ENCODE measurements at regions not wholly inside any gene's neighbourhood (a gene's known extent, or its start where the extent isn't known, plus 50 kb on each side); places are given as distances from the start of the nearest gene placed in this dataset.
A peak's percentile ranks its signal among the peaks of the same experiment; 100 is the strongest.

GRCh38 chr5:103454770-103455169 is 107.8 kb downstream of the NUDT12 start:
- Histone ChIP-seq H3K4me3 (ENCODE audit: insufficient read depth, low read depth, low read length) (no peak overlapping the region), H3K27me3 (ENCODE audit: insufficient read depth, low read length) (no peaks in the 10 kb centered on the region), H3K4me1 (ENCODE audit: insufficient read depth, low read length) (peaks cover 29% of the 10 kb centered on the region), H3K9me3 (ENCODE audit: insufficient read depth, low read depth, low read length) (no peaks in the 10 kb centered on the region), H3K9ac (ENCODE audit: low read length) (no peak overlapping the region), H3K79me2 (ENCODE audit: insufficient read depth, low read length) (no peaks in the 10 kb centered on the region), H3K4me2 (ENCODE audit: low read length) (no peak overlapping the region), H4K20me1 (ENCODE audit: insufficient read depth, low read length) (no peaks in the 10 kb centered on the region), H2AFZ (ENCODE audit: low read depth, low read length) (no peak overlapping the region), H3K27ac (ENCODE audit: low read depth, low read length) (no peak overlapping the region), H3K36me3 (ENCODE audit: insufficient read depth, low read length) (no peaks in the 10 kb centered on the region)
- DNase-seq (ENCODE audit: low read depth) (no peak), FAIRE-seq (peak; percentile 13)
- Mint-ChIP-seq H3K36me3 (ENCODE audit: low read depth, unreplicated experiment) (no peaks in the 10 kb centered on the region), H3K27ac (ENCODE audit: unreplicated experiment) (no peak overlapping the region), H3K9me3 (ENCODE audit: unreplicated experiment) (no peaks in the 10 kb centered on the region), H3K4me1 (ENCODE audit: low read depth, unreplicated experiment) (peaks cover 49% of the 10 kb centered on the region), H3K4me3 (ENCODE audit: unreplicated experiment) (no peak overlapping the region), H3K27me3 (ENCODE audit: low read depth, unreplicated experiment) (no peaks in the 10 kb centered on the region)
- TF ChIP-seq CTCF (IDR thresholded peaks at IDR 0.05; ENCODE audit: insufficient read depth, low read depth, low read length): no peak

GRCh38 chr5:103452666-103453065 is 109.9 kb downstream of the NUDT12 start:
- no peak overlapping the region for H2AFZ ChIP-seq (ENCODE audit: low read depth, low read length)
- no peak overlapping the region for H3K4me3 ChIP-seq (ENCODE audit: insufficient read depth, low read depth, low read length)
- peak overlapping the region; percentile 22 for H3K27ac Mint-ChIP-seq (ENCODE audit: unreplicated experiment)
- peak overlapping the region; percentile 79 for H3K27ac ChIP-seq (ENCODE audit: low read depth, low read length)
- H3K4me2 ChIP-seq (ENCODE audit: low read length): peak overlapping the region; percentile 42
- H3K27me3 Mint-ChIP-seq (ENCODE audit: low read depth, unreplicated experiment): no peaks in the 10 kb centered on the region
- H3K4me1 Mint-ChIP-seq (ENCODE audit: low read depth, unreplicated experiment): peaks cover 38% of the 10 kb centered on the region
- FAIRE-seq: peak; percentile 78
- H3K4me1 ChIP-seq (ENCODE audit: insufficient read depth, low read length): peaks cover 29% of the 10 kb centered on the region
- no peak for TF ChIP-seq CTCF (IDR thresholded peaks at IDR 0.05; ENCODE audit: insufficient read depth, low read depth, low read length)
- no peak for TF ChIP-seq EZH2 (IDR thresholded peaks at IDR 0.05; ENCODE audit: insufficient read depth, low read length)
- H3K27me3 ChIP-seq (ENCODE audit: insufficient read depth, low read length): no peaks in the 10 kb centered on the region
- no peaks in the 10 kb centered on the region for H4K20me1 ChIP-seq (ENCODE audit: insufficient read depth, low read length)
- no peak overlapping the region for H3K4me3 Mint-ChIP-seq (ENCODE audit: unreplicated experiment)
- no peaks in the 10 kb centered on the region for H3K9me3 ChIP-seq (ENCODE audit: insufficient read depth, low read depth, low read length)
- peak; percentile 75 for DNase-seq (ENCODE audit: low read depth)
- no peaks in the 10 kb centered on the region for H3K9me3 Mint-ChIP-seq (ENCODE audit: unreplicated experiment)
- no peaks in the 10 kb centered on the region for H3K79me2 ChIP-seq (ENCODE audit: insufficient read depth, low read length)
- no peak overlapping the region for H3K9ac ChIP-seq (ENCODE audit: low read length)
- H3K36me3 ChIP-seq (ENCODE audit: insufficient read depth, low read length): no peaks in the 10 kb centered on the region
- no peaks in the 10 kb centered on the region for H3K36me3 Mint-ChIP-seq (ENCODE audit: low read depth, unreplicated experiment)

GRCh38 chr5:103452089-103452488 is 110.5 kb downstream of the NUDT12 start:
- no peaks in the 10 kb centered on the region for H3K27me3 ChIP-seq (ENCODE audit: insufficient read depth, low read length)
- TF ChIP-seq CTCF (IDR thresholded peaks at IDR 0.05; ENCODE audit: insufficient read depth, low read depth, low read length) (no peak), EZH2 (IDR thresholded peaks at IDR 0.05; ENCODE audit: insufficient read depth, low read length) (no peak)
- Mint-ChIP-seq H3K9me3 (ENCODE audit: unreplicated experiment) (no peaks in the 10 kb centered on the region), H3K27me3 (ENCODE audit: low read depth, unreplicated experiment) (no peaks in the 10 kb centered on the region), H3K4me3 (ENCODE audit: unreplicated experiment) (no peak overlapping the region), H3K36me3 (ENCODE audit: low read depth, unreplicated experiment) (no peaks in the 10 kb centered on the region), H3K27ac (ENCODE audit: unreplicated experiment) (peak overlapping the region; percentile 94), H3K4me1 (ENCODE audit: low read depth, unreplicated experiment) (peaks cover 44% of the 10 kb centered on the region)
- no peak for DNase-seq (ENCODE audit: low read depth)
- peak overlapping the region; percentile 8 for H3K9ac ChIP-seq (ENCODE audit: low read length)
- peak; percentile 76 for FAIRE-seq
- no peaks in the 10 kb centered on the region for H3K36me3 ChIP-seq (ENCODE audit: insufficient read depth, low read length)
- no peaks in the 10 kb centered on the region for H3K9me3 ChIP-seq (ENCODE audit: insufficient read depth, low read depth, low read length)
- no peaks in the 10 kb centered on the region for H4K20me1 ChIP-seq (ENCODE audit: insufficient read depth, low read length)
- H3K4me3 ChIP-seq (ENCODE audit: insufficient read depth, low read depth, low read length): no peak overlapping the region
- H3K79me2 ChIP-seq (ENCODE audit: insufficient read depth, low read length): no peaks in the 10 kb centered on the region
- H3K27ac ChIP-seq (ENCODE audit: low read depth, low read length): peak overlapping the region; percentile 79
- H3K4me1 ChIP-seq (ENCODE audit: insufficient read depth, low read length): peaks cover 29% of the 10 kb centered on the region
- no peak overlapping the region for H2AFZ ChIP-seq (ENCODE audit: low read depth, low read length)
- H3K4me2 ChIP-seq (ENCODE audit: low read length): peak overlapping the region; percentile 42

Measured in astrocyte (in vitro differentiated cells and primary cell).